T-cell (primary cell): ENCODE measurements at regions not wholly inside any gene's neighbourhood (a gene's known extent, or its start where the extent isn't known, plus 50 kb on each side); places are given as distances from the start of the nearest gene placed in this dataset.

ENCODE experiments used
- ATAC-seq, 4 experiments: fragments of 200-7000 bp in 3 of 4; fragments of 150-1000 bp in 1 of 4; cut with Tn5 transposase; replicated peaks in 1 of 4; 1 replicate in 3 of 4; 2 replicates in 1 of 4; pipeline ENCODE4 v1.10.0; 2021; ENCODE audit warnings: moderate library complexity in 3 of 4, mild to moderate bottlenecking in 2 of 4, moderate number of reproducible peaks in 1 of 4
- CTCF ChIA-PET, 2 donors: fragments of 300-600 bp; sonication (Branson Sonifier 250); formaldehyde crosslinking; loops; one replicate each; lab custom pipeline; 2022; ENCODE audit warnings: antibody characterized with exemption in 2 of 2; lab: Charles Lee
- POLR2A ChIA-PET, 2 donors: fragments of 300-600 bp; sonication (Branson Sonifier 250); formaldehyde crosslinking; loops; one replicate each; lab custom pipeline; 2022; ENCODE audit warnings: antibody characterized with exemption in 2 of 2; lab: Charles Lee
- DNase-seq, 35 experiments: peaks; one replicate each; pipeline versions ENCODE4 v3.0.0 to v3.0.0-alpha.2; 2013 to 2023
- H3K27ac ChIP-seq: one replicate; pipeline ENCODE4 v1.5.1; 2013; ENCODE audit warnings: low read length
- H3K27me3 ChIP-seq, 2 experiments: replicated peaks in 1 of 2; 1 replicate in 1 of 2; 2 replicates in 1 of 2; pipeline versions ENCODE4 v1.6.1 to v1.7.0; 2013; ENCODE audit warnings: low read length in 1 of 2, mixed read lengths in 1 of 2; ENCODE audit not compliant: control insufficient read depth in 2 of 2, insufficient read depth in 2 of 2; ENCODE audit errors: extremely low read depth in 1 of 2
- H3K36me3 ChIP-seq, 2 donors: 1 replicate in 1 of 2; 2 replicates in 1 of 2; pipeline versions ENCODE4 v1.6.1 to v1.7.0; 2013; ENCODE audit warnings: low read length in 1 of 2; ENCODE audit not compliant: control insufficient read depth in 2 of 2, insufficient read depth in 1 of 2; ENCODE audit errors: extremely low read depth in 1 of 2
- H3K4me1 ChIP-seq, 2 experiments: 1 replicate in 1 of 2; 2 replicates in 1 of 2; pipeline versions ENCODE4 v1.6.1 to v1.7.0; 2013; ENCODE audit warnings: low read length in 2 of 2, mixed read lengths in 1 of 2; ENCODE audit not compliant: insufficient read depth in 2 of 2, control insufficient read depth in 1 of 2; ENCODE audit errors: extremely low read depth in 1 of 2
- H3K4me3 ChIP-seq, 2 donors: 1 replicate in 1 of 2; 2 replicates in 1 of 2; pipeline versions ENCODE4 v1.5.1 to v1.7.0; 2013; ENCODE audit warnings: mild to moderate bottlenecking in 2 of 2, low read length in 1 of 2, moderate library complexity in 1 of 2; ENCODE audit not compliant: control insufficient read depth in 1 of 2; ENCODE audit errors: extremely low read depth in 1 of 2
- H3K9me3 ChIP-seq: 2 replicates; pipeline ENCODE4 v1.7.0; 2013
- H3K27ac Mint-ChIP-seq, 2 donors: one replicate each; pipeline ENCODE4 v1.8.0; 2020 to 2021; ENCODE audit warnings: mild to moderate bottlenecking in 2 of 2, mixed read lengths in 2 of 2
- H3K27me3 Mint-ChIP-seq, 2 donors: one replicate each; pipeline ENCODE4 v1.8.0; 2021 to 2022; ENCODE audit warnings: mixed read lengths in 2 of 2
- H3K36me3 Mint-ChIP-seq: one replicate; pipeline ENCODE4 v1.8.0; 2021; ENCODE audit warnings: mixed read lengths
- H3K4me1 Mint-ChIP-seq, 3 donors: one replicate each; pipeline ENCODE4 v1.8.0; 2020 to 2022; ENCODE audit warnings: mixed read lengths in 3 of 3, mild to moderate bottlenecking in 1 of 3
- H3K4me3 Mint-ChIP-seq, 3 donors: one replicate each; pipeline ENCODE4 v1.8.0; 2020 to 2022; ENCODE audit warnings: mild to moderate bottlenecking in 3 of 3, mixed read lengths in 3 of 3, moderate library complexity in 3 of 3
- H3K9me3 Mint-ChIP-seq, 3 donors: one replicate each; pipeline ENCODE4 v1.8.0; 2020 to 2022; ENCODE audit warnings: mixed read lengths in 3 of 3
- WGBS: methylation state at CpG from one replicate; pipeline ENCODE4 v1.1.5; 2013; ENCODE audit warnings: missing lambda C conversion rate; ENCODE audit not compliant: insufficient coverage; 5-methylcytosine and 5-hydroxymethylcytosine counted together

DNA sequence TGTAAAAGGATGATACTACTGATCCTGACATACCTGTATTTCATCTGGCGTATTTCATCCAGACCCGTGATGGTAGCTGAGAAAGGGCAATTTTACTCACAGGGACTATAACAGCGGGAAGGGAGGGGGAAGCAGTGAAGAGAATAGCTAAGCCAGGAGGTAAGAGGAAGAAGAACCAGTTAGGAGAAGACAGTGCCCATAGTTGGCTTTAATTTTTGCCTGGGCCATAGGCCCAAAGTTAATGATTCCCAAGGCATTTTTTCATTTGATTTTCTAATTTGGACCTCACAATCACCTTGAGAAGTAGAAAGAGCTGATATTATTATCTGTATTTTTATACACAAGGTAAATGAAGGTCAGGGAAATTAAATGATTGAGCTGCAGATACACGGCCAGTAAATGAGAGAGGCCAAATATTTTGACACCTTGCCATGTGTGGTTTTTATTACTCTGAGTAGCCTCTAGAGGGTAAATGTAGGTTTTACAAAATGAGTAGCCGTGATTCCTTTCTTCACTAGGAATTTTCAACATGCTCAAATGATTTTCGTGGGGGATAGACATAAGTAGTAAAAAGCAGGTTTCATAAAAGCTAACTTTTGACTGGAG, 382.2 kb downstream of the FUT8 start:
- Histone ChIP-seq H3K4me1 (peaks cover 0 to 13% of the 10 kb centered on the region in 2 experiments), H3K36me3 (no peaks in the 10 kb centered on the region), H3K9me3 (no peaks in the 10 kb centered on the region), H3K4me3 (no peak overlapping the region), H3K27me3 (peaks cover 0 to 16% of the 10 kb centered on the region in 2 experiments), H3K27ac (no peak overlapping the region)
- H3K9me3 Mint-ChIP-seq = no peaks in the 10 kb centered on the region
- no peak for DNase-seq
- ChIA-PET CTCF (interaction anchor here (0.7 to 1.2 kb wide), 3 partner anchors 30 to 67 kb away, joined by 3 to 4 read pairs (median 3); no protein-coding TSS in a partner anchor), POLR2A (interaction anchor here in 1 of 2 donors (0.6 kb wide), 2 partner anchors 11 to 1306 kb away, joined by 6 to 10 read pairs; no protein-coding TSS in a partner anchor)
- no peaks in the 10 kb centered on the region for H3K36me3 Mint-ChIP-seq
- no peak for ATAC-seq
- H3K27ac Mint-ChIP-seq = no peak overlapping the region
- H3K27me3 Mint-ChIP-seq = no peaks in the 10 kb centered on the region
- no peak overlapping the region for H3K4me3 Mint-ChIP-seq
- H3K4me1 Mint-ChIP-seq = no peaks in the 10 kb centered on the region
- 93% methylated on average over 3 of the region's 6 CpGs for WGBS

DNA sequence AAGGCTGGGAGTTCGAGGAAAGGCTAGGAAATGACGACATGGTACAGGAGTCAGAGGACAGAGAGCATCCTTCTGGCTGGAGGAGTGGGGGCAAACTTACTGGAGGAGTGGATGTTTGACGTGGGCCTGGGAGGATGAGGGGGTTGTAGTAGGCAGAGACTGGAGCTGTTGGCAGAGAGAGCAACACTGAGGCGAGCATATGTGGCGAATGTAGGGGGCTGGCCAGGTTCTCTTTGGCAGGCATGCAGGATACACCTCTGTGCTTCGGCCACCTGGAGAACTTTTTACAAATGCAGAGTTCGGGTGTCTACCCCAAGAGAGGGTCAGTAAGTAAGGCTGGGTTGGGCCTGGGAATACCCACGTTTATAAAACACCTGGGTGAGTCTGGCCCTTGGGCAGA, 385.7 kb downstream of the FUT8 start:
- Mint-ChIP-seq H3K27me3 (no peaks in the 10 kb centered on the region), H3K27ac (no peak overlapping the region), H3K4me3 (no peak overlapping the region), H3K9me3 (peaks cover 0 to 5% (median 0%) of the 10 kb centered on the region in 3 donors), H3K36me3 (no peaks in the 10 kb centered on the region), H3K4me1 (no peaks in the 10 kb centered on the region)
- Histone ChIP-seq H3K27me3 (peaks cover 0 to 10% of the 10 kb centered on the region in 2 experiments), H3K36me3 (no peaks in the 10 kb centered on the region), H3K9me3 (no peaks in the 10 kb centered on the region), H3K4me3 (no peak overlapping the region), H3K4me1 (no peaks in the 10 kb centered on the region), H3K27ac (no peak overlapping the region)
- POLR2A ChIA-PET = no interaction called here
- 81% methylated on average over 8 of the region's 8 CpGs for WGBS
- DNase-seq = no peak
- CTCF ChIA-PET = no interaction called here
- ATAC-seq = no peak

DNA sequence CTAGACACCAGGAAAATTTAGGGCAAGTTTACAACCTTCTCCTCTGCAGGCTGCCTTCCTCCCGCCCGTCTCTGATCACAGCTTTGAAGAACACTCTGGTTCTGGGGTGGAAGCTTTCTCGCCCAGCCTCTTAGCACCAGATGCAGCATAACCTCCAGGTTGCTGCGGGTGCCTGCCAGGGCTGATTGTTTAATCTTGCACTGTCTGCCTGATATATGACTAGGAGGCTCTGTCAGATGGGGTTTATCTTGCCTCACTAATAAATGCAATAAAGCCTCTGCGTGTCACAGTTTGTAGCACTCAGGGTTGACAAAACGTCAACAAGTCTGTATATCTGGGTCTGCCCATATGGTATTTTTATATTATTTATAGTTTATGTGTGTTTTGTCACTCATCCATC, 388.2 kb downstream of the FUT8 start:
- Mint-ChIP-seq H3K9me3 (peaks cover 0 to 5% (median 0%) of the 10 kb centered on the region in 3 donors), H3K27ac (no peak overlapping the region), H3K4me1 (no peaks in the 10 kb centered on the region), H3K4me3 (no peak overlapping the region), H3K36me3 (no peaks in the 10 kb centered on the region), H3K27me3 (no peaks in the 10 kb centered on the region)
- no peak overlapping the region for H3K4me3 ChIP-seq
- DNase-seq (no peak), ATAC-seq (no peak)
- WGBS = 100% methylated on average over 2 of the region's 6 CpGs
- POLR2A ChIA-PET = no interaction called here
- no peaks in the 10 kb centered on the region for H3K36me3 ChIP-seq
- no peaks in the 10 kb centered on the region for H3K4me1 ChIP-seq
- H3K9me3 ChIP-seq = no peaks in the 10 kb centered on the region
- H3K27me3 ChIP-seq = peaks cover 0 to 2% of the 10 kb centered on the region in 2 experiments
- CTCF ChIA-PET = no interaction called here
- H3K27ac ChIP-seq = no peak overlapping the region

DNA sequence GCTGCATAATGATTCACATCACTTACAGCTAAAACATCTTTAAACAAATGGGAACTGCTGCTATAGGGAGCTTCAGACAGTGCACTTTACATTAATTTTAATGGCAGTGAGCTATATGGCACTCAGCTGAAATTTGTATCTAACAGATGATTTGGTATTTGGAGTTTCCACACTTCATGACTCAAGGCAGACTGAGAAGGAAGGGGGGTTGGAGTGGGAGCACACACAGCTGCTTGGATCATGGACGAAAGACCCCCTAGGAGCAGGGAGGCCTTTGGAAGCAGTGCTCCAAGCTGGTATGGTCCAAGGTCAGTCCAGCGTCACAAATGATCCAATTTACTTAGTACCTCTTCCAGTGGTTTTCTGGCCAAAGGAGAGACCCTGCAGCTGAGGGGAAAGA, 389.7 kb downstream of the FUT8 start:
- Mint-ChIP-seq H3K36me3 (no peaks in the 10 kb centered on the region), H3K4me3 (no peak overlapping the region), H3K4me1 (no peaks in the 10 kb centered on the region), H3K27me3 (no peaks in the 10 kb centered on the region), H3K9me3 (peaks cover 0 to 5% (median 0%) of the 10 kb centered on the region in 3 donors), H3K27ac (no peak overlapping the region)
- Histone ChIP-seq H3K27me3 (peaks cover 0 to 2% of the 10 kb centered on the region in 2 experiments), H3K36me3 (no peaks in the 10 kb centered on the region), H3K4me3 (no peak overlapping the region), H3K9me3 (no peaks in the 10 kb centered on the region), H3K4me1 (no peaks in the 10 kb centered on the region), H3K27ac (no peak overlapping the region)
- ATAC-seq (no peak), DNase-seq (no peak)
- ChIA-PET POLR2A (no interaction called here), CTCF (no interaction called here)
- no CpG with 5 or more reads among the region's 2 CpGs for WGBS

DNA sequence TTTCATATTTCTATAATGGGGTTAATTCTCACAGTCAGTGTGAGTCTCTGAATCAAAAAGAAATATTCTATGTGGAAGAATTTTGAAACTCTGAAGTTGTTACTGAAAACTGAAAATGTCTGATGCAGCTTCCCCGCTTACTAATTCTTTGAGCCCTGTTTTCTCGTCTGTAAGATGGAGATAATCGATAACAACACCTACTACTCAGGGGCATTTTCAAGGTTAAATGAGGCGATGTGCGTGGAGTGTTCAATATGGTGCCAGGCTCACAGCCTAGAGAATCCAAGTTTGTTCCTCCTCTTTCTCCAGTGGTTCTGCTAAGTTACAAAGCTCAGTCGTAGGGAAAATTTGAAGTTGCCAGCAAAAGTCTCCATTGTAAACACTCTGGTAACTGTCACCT, 391.4 kb downstream of the FUT8 start:
- no peak overlapping the region for H3K27ac ChIP-seq
- H3K36me3 ChIP-seq = no peaks in the 10 kb centered on the region
- Mint-ChIP-seq H3K4me3 (no peak overlapping the region), H3K27me3 (no peaks in the 10 kb centered on the region), H3K27ac (no peak overlapping the region), H3K4me1 (no peaks in the 10 kb centered on the region), H3K36me3 (no peaks in the 10 kb centered on the region), H3K9me3 (peaks cover 0 to 5% (median 0%) of the 10 kb centered on the region in 3 donors)
- WGBS = 88% methylated on average over 2 of the region's 6 CpGs
- ChIA-PET CTCF (interaction anchor here in 1 of 2 donors (2.3 kb wide), 1 partner anchor 21 kb away, joined by 10 read pairs; no protein-coding TSS in a partner anchor), POLR2A (no interaction called here)
- ATAC-seq (no peak), DNase-seq (no peak)
- H3K4me1 ChIP-seq = no peaks in the 10 kb centered on the region
- H3K4me3 ChIP-seq = no peak overlapping the region
- H3K9me3 ChIP-seq = no peaks in the 10 kb centered on the region
- peaks cover 0 to 4% of the 10 kb centered on the region in 2 experiments for H3K27me3 ChIP-seq

DNA sequence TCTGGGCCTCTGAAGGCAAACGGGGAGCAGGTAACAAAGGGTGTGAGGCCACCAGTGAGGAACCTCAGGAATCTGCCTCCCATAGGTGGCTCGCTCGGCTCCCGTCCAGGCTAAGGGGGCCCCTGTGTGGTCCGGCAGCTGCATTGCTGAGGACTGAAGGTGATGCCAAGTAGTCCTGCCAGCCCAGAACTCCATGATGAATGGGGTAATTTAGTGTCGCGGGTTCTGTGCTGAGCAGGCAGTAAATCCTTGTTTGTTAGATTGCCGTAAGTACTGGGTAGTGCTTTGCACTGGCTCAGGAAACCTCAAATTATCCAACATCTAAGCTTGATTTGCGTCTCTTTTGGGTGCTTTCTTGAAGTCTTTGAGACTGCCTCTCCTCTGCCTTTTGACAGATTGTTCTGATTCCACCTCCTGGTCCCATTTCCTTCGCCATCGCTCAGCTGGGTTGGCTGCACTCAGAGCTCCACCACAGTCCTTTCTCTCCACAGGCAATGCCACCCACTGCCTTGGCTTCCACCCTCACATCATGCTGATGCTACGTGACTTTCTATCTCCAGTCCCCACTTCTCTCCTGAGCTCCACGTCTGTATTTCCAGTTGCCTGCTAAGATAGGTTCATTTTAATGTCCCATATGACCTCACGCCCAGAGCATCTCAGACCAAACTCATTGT, 392.0 kb downstream of the FUT8 start:
- WGBS = 76% methylated on average over 13 of the region's 14 CpGs
- peaks cover 0 to 4% of the 10 kb centered on the region in 2 experiments for H3K27me3 ChIP-seq
- no peaks in the 10 kb centered on the region for H3K9me3 ChIP-seq
- H3K4me3 ChIP-seq = no peak overlapping the region
- no peak for ATAC-seq
- Mint-ChIP-seq H3K4me3 (no peak overlapping the region), H3K27ac (no peak overlapping the region), H3K4me1 (no peaks in the 10 kb centered on the region), H3K9me3 (peaks cover 0 to 5% (median 0%) of the 10 kb centered on the region in 3 donors), H3K27me3 (no peaks in the 10 kb centered on the region), H3K36me3 (no peaks in the 10 kb centered on the region)
- no peaks in the 10 kb centered on the region for H3K36me3 ChIP-seq
- CTCF ChIA-PET = interaction anchor here in 1 of 2 donors (0.6 to 2.3 kb wide), 2 partner anchors 20 to 1282 kb away, joined by 3 to 10 read pairs; no protein-coding TSS in a partner anchor
- H3K27ac ChIP-seq = no peak overlapping the region
- H3K4me1 ChIP-seq = no peaks in the 10 kb centered on the region
- POLR2A ChIA-PET = interaction anchor here in 1 of 2 donors (0.6 kb wide), 1 partner anchor 37 kb away, joined by 3 read pairs; no protein-coding TSS in a partner anchor
- DNase-seq = no peak
